Astrocyte of the spinal cord (primary cell): ENCODE measurements at regions not wholly inside any gene's neighbourhood (a gene's known extent, or its start where the extent isn't known, plus 50 kb on each side); places are given as distances from the start of the nearest gene placed in this dataset.

Experiments
- DNase-seq: peaks from one replicate; pipeline ENCODE4 v3.0.0; 2011; ENCODE audit warnings: low read depth, low spot score
- H3K4me3 ChIP-seq: 2 replicates; pipeline ENCODE4 v1.5.1; 2011; ENCODE audit warnings: low read depth, mild to moderate bottlenecking, low read length, moderate library complexity
- in situ Hi-C: cut with HindIII; loops from 2 replicates; pipeline ENCODE4 v1.10.0; 2017; ENCODE audit warnings: low sequenced_read_pairs
- TF ChIP-seq, protein P1 (sequence below): IDR thresholded peaks from 2 replicates; pipeline ENCODE4 v1.5.1; 2012; ENCODE audit warnings: low read depth, mild to moderate bottlenecking, low read length, inconsistent platforms

DNA sequence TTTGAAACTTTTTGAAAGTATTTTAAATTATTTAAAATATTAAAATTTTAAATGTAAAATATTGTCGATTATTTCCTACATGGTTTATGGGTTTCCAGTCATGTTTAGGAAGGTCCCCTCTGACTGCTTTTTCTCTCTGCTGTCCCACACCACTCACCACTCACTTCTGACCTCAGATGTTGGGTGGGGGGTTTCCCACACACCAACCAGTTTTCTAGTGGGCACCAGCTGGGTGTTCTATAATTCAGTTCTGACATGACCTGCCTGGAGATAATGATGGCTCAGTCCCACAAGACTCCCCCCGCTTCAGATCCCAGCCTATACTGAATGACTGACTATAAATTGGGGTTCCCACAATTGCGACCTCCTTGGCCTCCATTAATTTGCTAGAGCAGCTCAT is 310.4 kb downstream of the GADD45G start:
- no peak for DNase-seq
- no peak overlapping the region for H3K4me3 ChIP-seq
- TF ChIP-seq, protein P1, sequence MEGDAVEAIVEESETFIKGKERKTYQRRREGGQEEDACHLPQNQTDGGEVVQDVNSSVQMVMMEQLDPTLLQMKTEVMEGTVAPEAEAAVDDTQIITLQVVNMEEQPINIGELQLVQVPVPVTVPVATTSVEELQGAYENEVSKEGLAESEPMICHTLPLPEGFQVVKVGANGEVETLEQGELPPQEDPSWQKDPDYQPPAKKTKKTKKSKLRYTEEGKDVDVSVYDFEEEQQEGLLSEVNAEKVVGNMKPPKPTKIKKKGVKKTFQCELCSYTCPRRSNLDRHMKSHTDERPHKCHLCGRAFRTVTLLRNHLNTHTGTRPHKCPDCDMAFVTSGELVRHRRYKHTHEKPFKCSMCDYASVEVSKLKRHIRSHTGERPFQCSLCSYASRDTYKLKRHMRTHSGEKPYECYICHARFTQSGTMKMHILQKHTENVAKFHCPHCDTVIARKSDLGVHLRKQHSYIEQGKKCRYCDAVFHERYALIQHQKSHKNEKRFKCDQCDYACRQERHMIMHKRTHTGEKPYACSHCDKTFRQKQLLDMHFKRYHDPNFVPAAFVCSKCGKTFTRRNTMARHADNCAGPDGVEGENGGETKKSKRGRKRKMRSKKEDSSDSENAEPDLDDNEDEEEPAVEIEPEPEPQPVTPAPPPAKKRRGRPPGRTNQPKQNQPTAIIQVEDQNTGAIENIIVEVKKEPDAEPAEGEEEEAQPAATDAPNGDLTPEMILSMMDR, result no peak
- in situ Hi-C loops, result no loop called here

DNA sequence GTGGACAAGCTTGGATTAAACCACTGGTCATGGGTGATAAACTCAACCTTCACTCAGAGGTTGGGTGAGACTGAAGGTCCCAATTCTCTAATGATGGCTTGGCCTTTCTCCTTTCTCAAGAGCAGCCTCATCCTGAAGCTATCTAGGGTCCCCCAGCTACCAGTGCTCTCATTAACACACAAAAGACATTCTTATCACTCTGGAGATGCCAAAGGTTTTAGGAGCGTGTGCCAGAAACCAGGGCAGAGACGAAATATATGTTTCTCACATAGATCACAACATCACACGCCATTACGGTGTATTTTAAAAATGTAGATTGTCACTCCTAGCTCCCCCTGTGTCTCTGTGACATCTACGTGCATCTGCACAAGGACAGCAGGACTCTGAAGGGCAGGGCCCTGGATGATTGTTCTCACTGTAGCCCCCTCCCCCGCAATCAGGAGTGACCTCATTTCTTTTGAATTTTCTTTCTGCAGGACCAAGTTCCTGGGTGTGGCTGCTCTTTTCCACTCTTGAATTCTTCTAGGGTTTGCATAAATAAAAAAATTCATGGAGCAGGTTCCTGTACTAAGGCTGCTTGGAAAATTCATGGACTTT is 311.3 kb downstream of the GADD45G start:
- no peak for DNase-seq
- in situ Hi-C loops, result no loop called here
- TF ChIP-seq, protein P1, result no peak
- H3K4me3 ChIP-seq, result no peak overlapping the region

DNA sequence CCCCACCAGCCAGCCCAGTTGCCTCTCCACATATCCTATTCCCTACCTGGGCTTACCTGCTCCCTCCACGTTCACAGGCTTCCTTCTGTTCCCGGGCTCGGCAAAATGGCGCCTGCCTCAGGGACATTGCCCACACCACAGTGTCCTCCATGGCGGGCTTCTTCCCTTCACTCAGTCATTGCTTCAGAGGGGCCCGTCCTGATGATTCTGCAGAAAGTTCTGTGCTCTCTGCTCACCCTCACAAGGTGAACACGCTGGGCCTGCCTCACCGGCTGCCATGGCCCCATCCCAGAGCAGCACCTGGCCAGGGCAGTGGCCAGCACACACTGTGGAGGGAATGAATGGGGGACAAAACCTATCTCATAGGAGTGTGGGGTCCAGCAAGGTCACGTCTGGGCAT is 313.0 kb downstream of the GADD45G start:
- TF ChIP-seq, protein P1, result no peak
- DNase-seq, result no peak
- no peak overlapping the region for H3K4me3 ChIP-seq
- in situ Hi-C loops, result no loop called here

DNA sequence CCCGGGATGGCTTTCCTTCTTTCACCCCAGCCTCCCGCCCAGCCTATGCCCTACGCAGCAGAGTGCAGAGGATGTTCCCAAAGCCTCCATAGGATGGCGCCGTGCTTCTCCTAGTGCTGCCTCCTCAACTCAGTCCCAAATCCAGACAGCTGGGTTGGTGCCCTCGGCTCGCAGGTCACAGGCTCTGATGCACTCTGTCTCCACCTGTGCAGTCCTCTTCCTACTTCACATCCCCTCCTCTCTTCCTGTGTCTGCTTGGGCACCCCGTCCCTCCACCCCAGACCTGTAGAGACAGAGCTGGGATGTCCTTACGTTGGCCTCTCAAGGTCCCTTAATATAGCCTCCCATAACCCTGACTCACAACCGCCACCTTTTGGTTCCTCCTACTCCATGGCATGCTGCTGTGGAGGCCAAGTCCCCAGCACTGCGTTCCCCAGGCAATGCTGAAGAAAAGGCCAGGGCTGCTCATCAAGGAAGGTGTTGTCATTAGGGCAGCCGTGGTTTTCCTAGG is 314.4 kb downstream of the GADD45G start:
- TF ChIP-seq, protein P1, result peak; percentile 14
- in situ Hi-C loops, result no loop called here
- DNase-seq, result no peak
- no peak overlapping the region for H3K4me3 ChIP-seq

DNA sequence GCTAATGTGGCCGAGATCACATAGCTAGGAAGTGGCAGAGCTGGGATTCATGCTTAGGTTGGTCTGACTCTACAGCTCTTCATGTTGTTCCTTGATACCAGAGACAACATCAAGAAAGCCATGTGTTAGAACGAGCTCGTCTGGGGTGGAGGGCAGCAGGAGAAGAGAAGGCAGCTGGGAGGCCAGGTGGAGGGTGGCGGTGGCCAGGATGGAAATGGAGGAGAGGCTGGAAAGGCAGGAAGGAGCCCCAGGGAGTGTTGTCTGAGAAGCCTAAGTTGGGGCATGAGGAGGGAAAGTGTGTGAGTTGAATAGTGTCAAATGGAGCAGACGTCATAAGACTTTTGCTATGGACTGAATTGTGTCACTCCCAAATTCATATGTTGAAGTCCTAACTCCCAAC is 315.3 kb downstream of the GADD45G start:
- H3K4me3 ChIP-seq, result no peak overlapping the region
- DNase-seq, result no peak
- TF ChIP-seq, protein P1, result no peak
- in situ Hi-C loops, result no loop called here

DNA sequence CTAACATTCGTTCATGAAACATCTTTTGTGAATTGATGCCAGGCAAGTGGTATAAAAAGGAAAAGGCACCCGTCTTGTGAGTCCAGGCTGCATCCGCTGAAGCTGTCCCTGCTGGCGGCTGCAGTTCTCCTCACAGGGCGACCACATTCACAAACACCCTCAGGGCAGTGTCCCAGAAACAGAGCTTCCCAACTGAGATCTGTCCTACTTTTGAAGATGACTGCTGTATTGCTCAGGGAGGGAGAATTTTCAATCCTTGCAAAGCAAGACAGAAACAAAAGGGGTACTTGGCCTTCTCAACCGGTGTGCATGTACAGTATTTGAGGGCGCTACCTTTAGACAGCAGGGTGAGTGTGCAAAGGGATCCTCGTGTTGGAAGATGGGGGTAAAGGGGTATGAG is 316.1 kb downstream of the GADD45G start:
- no peak overlapping the region for H3K4me3 ChIP-seq
- DNase-seq, result no peak
- TF ChIP-seq, protein P1, result no peak
- in situ Hi-C loops, result no loop called here

DNA sequence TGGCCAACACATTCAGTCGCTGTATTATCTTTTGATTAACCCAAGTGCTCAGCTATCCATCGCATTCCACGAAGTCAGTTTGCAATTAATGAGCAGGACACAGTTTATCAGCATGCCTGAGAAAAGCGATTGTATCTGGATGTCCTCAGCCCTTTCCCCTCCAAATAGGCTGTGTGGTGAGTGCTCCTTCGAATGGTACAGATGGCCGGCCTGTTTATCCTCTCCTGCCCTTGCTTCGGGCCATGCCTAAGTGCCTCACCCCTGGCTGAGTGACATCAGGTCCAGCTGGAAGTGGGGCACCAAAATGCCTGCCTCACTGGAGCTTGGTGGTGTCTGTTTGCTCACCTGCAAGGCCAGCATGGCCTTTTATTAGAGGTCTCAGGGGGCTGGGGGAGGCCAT is 317.3 kb downstream of the GADD45G start:
- TF ChIP-seq, protein P1, result no peak
- in situ Hi-C loops, result no loop called here
- no peak overlapping the region for H3K4me3 ChIP-seq
- DNase-seq, result no peak
